K562 (cell line): ENCODE measurements at regions not wholly inside any gene's neighbourhood (a gene's known extent, or its start where the extent isn't known, plus 50 kb on each side); places are given as distances from the start of the nearest gene placed in this dataset.

Experiments
- ATAC-seq: fragments of 200-7000 bp; cut with Tn5 transposase; 3 replicates; pipeline ENCODE4 v1.9.1; 2020; ENCODE audit warnings: moderate library complexity
- BruUV-seq: library from RNA; stranded (reverse); fragments of 400-500 nt; replicated peaks from 2 replicates; lab custom pipeline; 2021; lab: Mats Ljungman, UMichigan
- CTCF ChIA-PET: fragments of 300-600 bp; formaldehyde crosslinking; extraction: SDS; loops from one replicate; lab custom pipeline; 2021; ENCODE audit warnings: low intra/inter-chr PET ratio; lab: Yijun Ruan, JAX
- POLR2A ChIA-PET: fragments of 300-600, 350-650 bp; sonication (Branson Sonifier 250); formaldehyde crosslinking; extraction: SDS; loops from one replicate; lab custom pipeline; 2021; ENCODE audit warnings: antibody characterized with exemption, inconsistent platforms; lab: Yijun Ruan, JAX
- DNase-seq, 4 experiments: peaks; one replicate each; pipeline versions ENCODE4 v3.0.0 to v3.0.0-alpha.2; 2011 to 2018; ENCODE audit warnings: low spot score in 3 of 4, mixed read lengths in 3 of 4; ENCODE audit errors: extremely low read depth in 1 of 4
- FAIRE-seq: peaks from 2 replicates; lab custom pipeline; 2011; peaks lifted over from hg19 to GRCh38; lab: Jason Lieb, UNC
- H2AFZ ChIP-seq: 2 replicates; pipeline ENCODE4 v1.6.0; 2011; ENCODE audit warnings: low read depth, low read length, control low read depth, inconsistent platforms
- H3K27ac ChIP-seq: fragments of 200-600 bp; 3 replicates; pipeline ENCODE4 v1.8.0; 2011; ENCODE audit warnings: low read depth, mild to moderate bottlenecking, control low read depth, inconsistent platforms, low read length, moderate library complexity, mixed read lengths; ENCODE audit errors: extremely low read depth
- H3K27me3 ChIP-seq, 2 experiments: fragments of 300-600 bp in 1 of 2; 2 replicates in 1 of 2; 3 replicates in 1 of 2; pipeline versions ENCODE4 v1.6.0 to v1.8.0; 2011; ENCODE audit warnings: inconsistent platforms in 2 of 2, low read length in 2 of 2, mild to moderate bottlenecking in 1 of 2, mixed read lengths in 1 of 2, moderate library complexity in 1 of 2; ENCODE audit not compliant: control insufficient read depth in 2 of 2, insufficient read depth in 2 of 2
- H3K36me3 ChIP-seq: fragments of 300-600 bp; 3 replicates; pipeline ENCODE4 v1.8.0; 2011; ENCODE audit warnings: mild to moderate bottlenecking, low read length, inconsistent platforms; ENCODE audit not compliant: control insufficient read depth, insufficient read depth
- H3K4me1 ChIP-seq, 2 experiments: fragments of 200-600 bp in 1 of 2; replicated peaks in 1 of 2; 2 replicates in 1 of 2; 3 replicates in 1 of 2; pipeline versions ENCODE4 v1.5.1 to v1.8.0; 2011; ENCODE audit warnings: inconsistent platforms in 2 of 2, low read length in 2 of 2, mild to moderate bottlenecking in 1 of 2, mixed read lengths in 1 of 2, moderate library complexity in 1 of 2; ENCODE audit not compliant: control insufficient read depth in 2 of 2, insufficient read depth in 2 of 2
- H3K4me2 ChIP-seq: 2 replicates; pipeline ENCODE4 v1.6.1; 2011; ENCODE audit warnings: low read length, control low read depth, inconsistent platforms, mixed read lengths; ENCODE audit not compliant: insufficient read depth
- H3K4me3 ChIP-seq: fragments of 200-600 bp; sonication (generic), shearing (Covaris generic); 2 replicates; pipeline ENCODE4 v1.5.1; 2016; ENCODE audit warnings: control low read depth, inconsistent platforms
- H3K79me2 ChIP-seq: fragments of 200-600 bp; 3 replicates; pipeline ENCODE4 v1.8.0; 2011; ENCODE audit warnings: low read length, inconsistent platforms; ENCODE audit not compliant: control insufficient read depth, insufficient read depth
- H3K9ac ChIP-seq, 2 experiments: 2 replicates each; pipeline versions ENCODE4 v1.6.0 to v1.6.1; 2011; ENCODE audit warnings: low read depth in 2 of 2, low read length in 2 of 2, control low read depth in 1 of 2, inconsistent platforms in 1 of 2, mild to moderate bottlenecking in 1 of 2, mixed read lengths in 1 of 2; ENCODE audit not compliant: insufficient read depth in 1 of 2
- H3K9me1 ChIP-seq: one replicate; pipeline ENCODE4 v1.6.0; 2011; ENCODE audit warnings: inconsistent platforms, mild to moderate bottlenecking, low read length, moderate library complexity; ENCODE audit not compliant: control insufficient read depth, insufficient read depth
- H3K9me3 ChIP-seq: replicated peaks from 2 replicates; pipeline ENCODE4 v1.5.1; 2011; ENCODE audit warnings: low read depth, low read length, inconsistent platforms; ENCODE audit not compliant: control insufficient read depth, insufficient read depth
- H4K20me1 ChIP-seq: replicated peaks from 2 replicates; pipeline ENCODE4 v1.6.1; 2011; ENCODE audit warnings: low read length, inconsistent platforms, mixed read lengths; ENCODE audit not compliant: control insufficient read depth, insufficient read depth
- CREB1 ChIP-seq, 2 experiments: sonication (generic) in 1 of 2; formaldehyde crosslinking in 1 of 2; IDR thresholded peaks; 2 replicates each; pipeline versions ENCODE4 v1.6.1 to v1.8.0; 2012 to 2022; ENCODE audit warnings: inconsistent platforms in 1 of 2, mild to moderate bottlenecking in 1 of 2, missing genetic modification reagents in 1 of 2, moderate library complexity in 1 of 2
- CXXC5 ChIP-seq: fragments of 250-450 bp; sonication (Bioruptor Pico); IDR thresholded peaks from 2 replicates; pipeline ENCODE4 v1.8.0; 2022; ENCODE audit warnings: inconsistent platforms, mild to moderate bottlenecking, moderate library complexity
- ELF2 ChIP-seq: fragments of 250-450 bp; sonication (Bioruptor Pico); IDR thresholded peaks from 2 replicates; pipeline ENCODE4 v1.5.0; 2021; ENCODE audit warnings: mild to moderate bottlenecking
- HNRNPUL1 ChIP-seq: fragments of 200-400 bp; formaldehyde crosslinking; IDR thresholded peaks from 2 replicates; pipeline ENCODE4 v1.6.1; 2017; ENCODE audit warnings: low read length
- KLF13 ChIP-seq: fragments of 450-650 bp; IDR thresholded peaks from 2 replicates; pipeline ENCODE4 v1.6.1; 2016; ENCODE audit warnings: missing genetic modification characterization, low read depth, mild to moderate bottlenecking, missing compliant biosample characterization, moderate library complexity, borderline replicate concordance
- NR2C2 ChIP-seq, 2 experiments: fragments of 200-800 bp in 1 of 2; sonication (Bioruptor generic) in 1 of 2; sonication (generic) in 1 of 2; formaldehyde crosslinking in 1 of 2; IDR thresholded peaks; 2 replicates each; pipeline versions ENCODE4 v1.6.1 to v1.8.0; 2016 to 2022; ENCODE audit warnings: mild to moderate bottlenecking in 1 of 2, missing compliant biosample characterization in 1 of 2, missing genetic modification characterization in 1 of 2, missing genetic modification reagents in 1 of 2
- ZNF311 ChIP-seq: fragments of 250-450 bp; sonication (Bioruptor Pico); IDR thresholded peaks from 2 replicates; pipeline ENCODE4 v1.4.0; 2020; ENCODE audit warnings: mild to moderate bottlenecking, moderate library complexity
- WGBS: fragments of 100-300 bp; shearing (Covaris generic); methylation state at CpG from one replicate; pipeline ENCODE4 v1.1.6; 2016; ENCODE audit warnings: low coverage, mixed read lengths; ENCODE audit not compliant: insufficient coverage; ENCODE audit errors: missing lambda C conversion rate; 5-methylcytosine and 5-hydroxymethylcytosine counted together
- in situ Hi-C: fragments of 300-500 bp; cut with MboI; formaldehyde crosslinking; loops from 4 replicates; pipeline ENCODE4 v1.15.0; 2018; ENCODE audit warnings: inconsistent platforms, mixed read lengths
- intact Hi-C: fragments of 100-400 bp; cut with micrococcal nuclease; formaldehyde crosslinking; loops from 2 replicates; pipeline ENCODE4 v1.14.2; 2022
- TF ChIP-seq, protein P1 (sequence below): sonication (generic); formaldehyde crosslinking; IDR thresholded peaks from 2 replicates; pipeline ENCODE4 v1.8.0; 2023; ENCODE audit warnings: missing genetic modification reagents, mild to moderate bottlenecking, borderline replicate concordance

DNA sequence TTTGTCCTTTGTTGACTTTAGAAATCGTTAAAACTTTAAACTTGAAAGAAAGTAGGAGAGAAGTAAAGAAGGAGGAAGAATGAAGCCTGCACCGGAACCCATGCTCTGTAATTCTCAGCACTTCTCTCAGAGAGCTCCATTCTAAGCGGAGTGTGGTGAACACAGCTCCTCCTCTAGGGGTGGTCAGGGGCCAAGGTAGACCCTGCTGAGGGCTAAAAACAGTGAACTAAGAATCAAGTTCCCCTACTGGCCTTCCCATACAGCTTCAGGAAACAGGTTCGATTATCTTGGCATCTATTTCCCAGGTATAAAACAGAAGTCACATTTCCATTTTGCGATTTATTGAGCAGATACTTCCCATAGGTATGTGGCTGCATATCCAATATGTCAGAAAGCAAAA, 92.7 kb upstream of the ASAP2 start:
- no peak for FAIRE-seq
- POLR2A ChIA-PET, result no interaction called here
- BruUV-seq, result no TSS peak

More for the DNA sequence above, 92.7 kb upstream of the ASAP2 start:
- 42% methylated on average over 5 of the region's 5 CpGs for WGBS
- H3K4me1 ChIP-seq, result peaks cover 11 to 12% of the 10 kb centered on the region in 2 experiments; a peak in 4 of 5 replicates
- no peak overlapping the region for H3K4me2 ChIP-seq
- no peaks in the 10 kb centered on the region for H3K79me2 ChIP-seq
- ATAC-seq (no peak), DNase-seq (no peak)
- TF ChIP-seq CREB1 (IDR thresholded peaks at IDR 0.05), result no peak
- no peak for TF ChIP-seq CREB1 (CRISPR knock-in tag; IDR thresholded peaks at IDR 0.05)
- TF ChIP-seq ELF2 (CRISPR knock-in tag), result no peak
- TF ChIP-seq KLF13, result no peak
- no peak for TF ChIP-seq NR2C2 (CRISPR knock-in tag; IDR thresholded peaks at IDR 0.05)
- no peak for TF ChIP-seq NR2C2 (tag; IDR thresholded peaks at IDR 0.05)
- TF ChIP-seq, protein P1, sequence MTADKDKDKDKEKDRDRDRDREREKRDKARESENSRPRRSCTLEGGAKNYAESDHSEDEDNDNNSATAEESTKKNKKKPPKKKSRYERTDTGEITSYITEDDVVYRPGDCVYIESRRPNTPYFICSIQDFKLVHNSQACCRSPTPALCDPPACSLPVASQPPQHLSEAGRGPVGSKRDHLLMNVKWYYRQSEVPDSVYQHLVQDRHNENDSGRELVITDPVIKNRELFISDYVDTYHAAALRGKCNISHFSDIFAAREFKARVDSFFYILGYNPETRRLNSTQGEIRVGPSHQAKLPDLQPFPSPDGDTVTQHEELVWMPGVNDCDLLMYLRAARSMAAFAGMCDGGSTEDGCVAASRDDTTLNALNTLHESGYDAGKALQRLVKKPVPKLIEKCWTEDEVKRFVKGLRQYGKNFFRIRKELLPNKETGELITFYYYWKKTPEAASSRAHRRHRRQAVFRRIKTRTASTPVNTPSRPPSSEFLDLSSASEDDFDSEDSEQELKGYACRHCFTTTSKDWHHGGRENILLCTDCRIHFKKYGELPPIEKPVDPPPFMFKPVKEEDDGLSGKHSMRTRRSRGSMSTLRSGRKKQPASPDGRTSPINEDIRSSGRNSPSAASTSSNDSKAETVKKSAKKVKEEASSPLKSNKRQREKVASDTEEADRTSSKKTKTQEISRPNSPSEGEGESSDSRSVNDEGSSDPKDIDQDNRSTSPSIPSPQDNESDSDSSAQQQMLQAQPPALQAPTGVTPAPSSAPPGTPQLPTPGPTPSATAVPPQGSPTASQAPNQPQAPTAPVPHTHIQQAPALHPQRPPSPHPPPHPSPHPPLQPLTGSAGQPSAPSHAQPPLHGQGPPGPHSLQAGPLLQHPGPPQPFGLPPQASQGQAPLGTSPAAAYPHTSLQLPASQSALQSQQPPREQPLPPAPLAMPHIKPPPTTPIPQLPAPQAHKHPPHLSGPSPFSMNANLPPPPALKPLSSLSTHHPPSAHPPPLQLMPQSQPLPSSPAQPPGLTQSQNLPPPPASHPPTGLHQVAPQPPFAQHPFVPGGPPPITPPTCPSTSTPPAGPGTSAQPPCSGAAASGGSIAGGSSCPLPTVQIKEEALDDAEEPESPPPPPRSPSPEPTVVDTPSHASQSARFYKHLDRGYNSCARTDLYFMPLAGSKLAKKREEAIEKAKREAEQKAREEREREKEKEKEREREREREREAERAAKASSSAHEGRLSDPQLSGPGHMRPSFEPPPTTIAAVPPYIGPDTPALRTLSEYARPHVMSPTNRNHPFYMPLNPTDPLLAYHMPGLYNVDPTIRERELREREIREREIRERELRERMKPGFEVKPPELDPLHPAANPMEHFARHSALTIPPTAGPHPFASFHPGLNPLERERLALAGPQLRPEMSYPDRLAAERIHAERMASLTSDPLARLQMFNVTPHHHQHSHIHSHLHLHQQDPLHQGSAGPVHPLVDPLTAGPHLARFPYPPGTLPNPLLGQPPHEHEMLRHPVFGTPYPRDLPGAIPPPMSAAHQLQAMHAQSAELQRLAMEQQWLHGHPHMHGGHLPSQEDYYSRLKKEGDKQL (CRISPR knock-in tag), result no peak
- TF ChIP-seq CXXC5 (CRISPR knock-in tag), result no peak
- no peak for TF ChIP-seq ZNF311
- TF ChIP-seq HNRNPUL1, result no peak
- H3K27ac ChIP-seq, result no peak overlapping the region
- intact Hi-C loops, result loop anchor here (5.0 to 10.0 kb wide), 2 partner anchors 242 to 599 kb away; no protein-coding TSS in a partner anchor
- CTCF ChIA-PET, result no interaction called here
- no peaks in the 10 kb centered on the region for H3K9me3 ChIP-seq
- H4K20me1 ChIP-seq, result no peaks in the 10 kb centered on the region
- H3K9me1 ChIP-seq, result no peaks in the 10 kb centered on the region
- H3K27me3 ChIP-seq, result no peaks in the 10 kb centered on the region
- no peak overlapping the region for H2AFZ ChIP-seq
- no peak overlapping the region for H3K4me3 ChIP-seq
- in situ Hi-C loops, result no loop called here
- no peak overlapping the region for H3K9ac ChIP-seq
- H3K36me3 ChIP-seq, result no peaks in the 10 kb centered on the region
